AG10803 (cell line): ENCODE measurements at regions not wholly inside any gene's neighbourhood (a gene's known extent, or its start where the extent isn't known, plus 50 kb on each side); places are given as distances from the start of the nearest gene placed in this dataset.
A peak's percentile ranks its signal among the peaks of the same experiment; 100 is the strongest.

Experiments used
- DNase-seq: peaks from one replicate; pipeline ENCODE4 v3.0.0; 2010; ENCODE audit warnings: low read depth
- H3K4me3 ChIP-seq: 2 replicates; pipeline ENCODE4 v1.5.1; 2011; ENCODE audit warnings: mild to moderate bottlenecking, low read length, control low read depth
- CTCF ChIP-seq: conservative IDR thresholded peaks from 2 replicates; pipeline ENCODE4 v1.5.1; 2011; ENCODE audit warnings: mild to moderate bottlenecking, low read length, control low read depth, inconsistent platforms

GRCh38 chr7:137091396-137091795, 222.9 kb downstream of the CHRM2 start:
- no peak for DNase-seq
- 0 out of 2 replicates have a peak, but pooled peaks have one; percentile 26 for TF ChIP-seq CTCF
- no peak overlapping the region for H3K4me3 ChIP-seq

- no peak for TF ChIP-seq CTCF
- no peak overlapping the region for H3K4me3 ChIP-seq
- DNase-seq: no peak
Measured at GRCh38 chr7:137086896-137087295, 218.4 kb downstream of the CHRM2 start.

- H3K4me3 ChIP-seq: no peak overlapping the region
- peak; percentile 15 for DNase-seq
- no peak for TF ChIP-seq CTCF
Measured at GRCh38 chr7:137084607-137085380, 216.3 kb downstream of the CHRM2 start.

- no peak for TF ChIP-seq CTCF
- no peak overlapping the region for H3K4me3 ChIP-seq
- DNase-seq: no peak
Measured at GRCh38 chr7:137082391-137082790, 213.9 kb downstream of the CHRM2 start.

- no peak for TF ChIP-seq CTCF
- DNase-seq: peak; percentile 98
- no peak overlapping the region for H3K4me3 ChIP-seq
Measured at GRCh38 chr7:137081321-137082093, 213.1 kb downstream of the CHRM2 start.

- peak; percentile 16 for DNase-seq
- no peak overlapping the region for H3K4me3 ChIP-seq
- TF ChIP-seq CTCF: no peak
Measured at GRCh38 chr7:137080516-137081203, 212.2 kb downstream of the CHRM2 start.
